H1 (cell line): ENCODE measurements at regions not wholly inside any gene's neighbourhood (a gene's known extent, or its start where the extent isn't known, plus 50 kb on each side); places are given as distances from the start of the nearest gene placed in this dataset.

Experiments
- TF ChIP-seq, protein P1 (sequence below), 3 experiments: IDR thresholded peaks; 1 replicate in 2 of 3; 2 replicates in 1 of 3; pipeline versions ENCODE4 v1.5.1 to v1.6.1; 2011; ENCODE audit warnings: low read length in 3 of 3, mild to moderate bottlenecking in 3 of 3, inconsistent platforms in 2 of 3, low read depth in 1 of 3, moderate library complexity in 1 of 3; ENCODE audit not compliant: insufficient read depth in 1 of 3; ENCODE audit errors: control extremely low read depth in 1 of 3

DNA sequence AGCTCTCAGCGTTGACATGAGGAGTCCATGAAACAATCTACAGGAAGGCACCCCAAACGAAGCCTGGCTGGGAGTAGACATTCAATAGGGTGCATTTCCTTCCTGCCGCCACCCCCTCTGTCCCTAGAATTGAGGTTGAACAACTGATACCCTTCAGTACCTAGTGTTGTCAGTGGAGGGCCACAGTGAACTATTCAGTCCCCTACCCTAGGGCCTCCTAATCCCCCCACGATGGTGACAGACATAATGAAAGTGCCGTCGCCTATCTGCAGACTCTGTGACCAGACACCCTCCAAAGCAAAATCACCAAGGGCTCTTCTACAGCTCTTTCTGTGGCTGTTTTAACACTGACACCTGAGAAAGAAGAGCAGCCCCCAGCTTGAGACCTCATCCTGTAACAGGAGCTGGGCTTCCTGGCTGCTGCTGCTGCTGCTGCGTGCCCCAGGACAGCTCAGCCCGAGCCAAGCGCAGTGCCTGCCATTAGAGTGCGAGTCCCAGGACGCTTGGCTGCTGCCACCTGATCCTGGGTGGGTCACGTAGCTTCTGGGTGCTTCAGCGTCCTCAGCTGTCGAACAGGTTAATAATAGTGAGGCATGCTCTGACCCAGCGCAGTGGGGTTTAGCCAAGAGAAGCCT is 183.0 kb downstream of the ZBTB18 start (continued):
- TF ChIP-seq, protein P1, sequence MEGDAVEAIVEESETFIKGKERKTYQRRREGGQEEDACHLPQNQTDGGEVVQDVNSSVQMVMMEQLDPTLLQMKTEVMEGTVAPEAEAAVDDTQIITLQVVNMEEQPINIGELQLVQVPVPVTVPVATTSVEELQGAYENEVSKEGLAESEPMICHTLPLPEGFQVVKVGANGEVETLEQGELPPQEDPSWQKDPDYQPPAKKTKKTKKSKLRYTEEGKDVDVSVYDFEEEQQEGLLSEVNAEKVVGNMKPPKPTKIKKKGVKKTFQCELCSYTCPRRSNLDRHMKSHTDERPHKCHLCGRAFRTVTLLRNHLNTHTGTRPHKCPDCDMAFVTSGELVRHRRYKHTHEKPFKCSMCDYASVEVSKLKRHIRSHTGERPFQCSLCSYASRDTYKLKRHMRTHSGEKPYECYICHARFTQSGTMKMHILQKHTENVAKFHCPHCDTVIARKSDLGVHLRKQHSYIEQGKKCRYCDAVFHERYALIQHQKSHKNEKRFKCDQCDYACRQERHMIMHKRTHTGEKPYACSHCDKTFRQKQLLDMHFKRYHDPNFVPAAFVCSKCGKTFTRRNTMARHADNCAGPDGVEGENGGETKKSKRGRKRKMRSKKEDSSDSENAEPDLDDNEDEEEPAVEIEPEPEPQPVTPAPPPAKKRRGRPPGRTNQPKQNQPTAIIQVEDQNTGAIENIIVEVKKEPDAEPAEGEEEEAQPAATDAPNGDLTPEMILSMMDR (IDR thresholded peaks at IDR 0.05; ENCODE audit: control extremely low read depth in 1 of 3, insufficient read depth in 1 of 3, low read depth in 1 of 3, low read length in 3 of 3): peak in 2 of 3 experiments; percentile 28 to 42; a peak in 2 of 4 replicates
